OCI-LY3 (cell line): ENCODE measurements at regions not wholly inside any gene's neighbourhood (a gene's known extent, or its start where the extent isn't known, plus 50 kb on each side); places are given as distances from the start of the nearest gene placed in this dataset.

Experiments
- EZH2phosphoT487 ChIP-seq: fragments of 200-600 bp; shearing (Covaris generic); IDR thresholded peaks from 2 replicates; pipeline ENCODE4 v1.6.1; 2018; ENCODE audit warnings: antibody characterized with exemption, mixed run types, low read depth
- TF ChIP-seq, protein P1 (sequence below): fragments of 200-600, 300-600 bp; sonication (generic); IDR thresholded peaks from 2 replicates; pipeline ENCODE4 v1.5.1; 2014; ENCODE audit warnings: antibody characterized with exemption, low read length, low read depth

DNA sequence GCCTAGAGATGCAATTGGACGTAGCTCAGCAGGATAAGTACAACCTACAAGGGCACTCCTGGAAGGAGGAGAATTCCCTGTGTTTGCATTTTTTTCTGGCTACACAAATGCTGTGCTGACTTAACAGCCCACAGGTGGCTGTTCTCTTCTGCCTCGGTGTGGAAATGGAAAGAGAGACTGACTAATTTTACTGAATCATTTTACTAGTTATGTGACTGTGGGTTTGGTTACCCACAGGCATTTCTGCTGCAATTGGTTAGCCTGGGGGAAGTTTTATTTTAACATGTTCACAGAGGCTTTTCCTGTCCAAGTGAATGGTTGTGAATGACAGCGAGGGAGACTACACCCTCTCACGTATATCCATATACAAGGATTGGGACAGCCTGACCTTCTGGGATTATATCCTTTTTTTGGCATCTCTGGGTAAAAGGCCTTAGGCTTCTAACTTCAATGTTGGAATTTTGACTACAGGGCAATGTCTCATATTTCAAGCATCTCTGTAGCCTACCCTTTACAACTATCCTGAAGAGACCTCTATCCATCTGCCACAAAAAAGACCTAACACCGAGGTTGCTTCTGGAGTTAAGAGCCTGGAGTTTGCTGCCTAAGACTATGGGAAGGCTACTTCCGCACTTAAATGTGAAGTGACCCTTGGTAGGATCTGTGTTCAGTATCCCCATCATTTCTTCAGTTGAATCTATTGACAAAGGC, 67.2 kb upstream of the TP63 start:
- TF ChIP-seq, protein P1, sequence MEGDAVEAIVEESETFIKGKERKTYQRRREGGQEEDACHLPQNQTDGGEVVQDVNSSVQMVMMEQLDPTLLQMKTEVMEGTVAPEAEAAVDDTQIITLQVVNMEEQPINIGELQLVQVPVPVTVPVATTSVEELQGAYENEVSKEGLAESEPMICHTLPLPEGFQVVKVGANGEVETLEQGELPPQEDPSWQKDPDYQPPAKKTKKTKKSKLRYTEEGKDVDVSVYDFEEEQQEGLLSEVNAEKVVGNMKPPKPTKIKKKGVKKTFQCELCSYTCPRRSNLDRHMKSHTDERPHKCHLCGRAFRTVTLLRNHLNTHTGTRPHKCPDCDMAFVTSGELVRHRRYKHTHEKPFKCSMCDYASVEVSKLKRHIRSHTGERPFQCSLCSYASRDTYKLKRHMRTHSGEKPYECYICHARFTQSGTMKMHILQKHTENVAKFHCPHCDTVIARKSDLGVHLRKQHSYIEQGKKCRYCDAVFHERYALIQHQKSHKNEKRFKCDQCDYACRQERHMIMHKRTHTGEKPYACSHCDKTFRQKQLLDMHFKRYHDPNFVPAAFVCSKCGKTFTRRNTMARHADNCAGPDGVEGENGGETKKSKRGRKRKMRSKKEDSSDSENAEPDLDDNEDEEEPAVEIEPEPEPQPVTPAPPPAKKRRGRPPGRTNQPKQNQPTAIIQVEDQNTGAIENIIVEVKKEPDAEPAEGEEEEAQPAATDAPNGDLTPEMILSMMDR, result peak; percentile 18; the same call in 1 of the 2 replicates
- no peak for TF ChIP-seq EZH2phosphoT487
